Sigmoid colon (tissue), 4 donors: ENCODE measurements at regions not wholly inside any gene's neighbourhood (a gene's known extent, or its start where the extent isn't known, plus 50 kb on each side); places are given as distances from the start of the nearest gene placed in this dataset.

Source experiments
- EP300 ChIP-seq, 4 donors: sonication (generic); formaldehyde crosslinking; IDR thresholded peaks; one replicate each; pipeline ENCODE4 v1.6.1; 2017; ENCODE audit warnings: antibody characterized with exemption in 4 of 4
- POLR2A ChIP-seq, 2 donors: fragments of 450-650 bp; IDR thresholded peaks; one replicate each; pipeline ENCODE4 v1.6.1; 2016; ENCODE audit warnings: antibody characterized with exemption in 2 of 2, mild to moderate bottlenecking in 2 of 2, moderate library complexity in 2 of 2
- POLR2AphosphoS5 ChIP-seq, 4 donors: sonication (generic); formaldehyde crosslinking; IDR thresholded peaks; one replicate each; pipeline ENCODE4 v1.6.1; 2017; ENCODE audit warnings: antibody characterized with exemption in 4 of 4
- TF ChIP-seq, protein P1 (sequence below), 4 experiments: fragments of 450-650 bp in 3 of 4; fragments of 200-600 bp in 1 of 4; IDR thresholded peaks; one replicate each; pipeline ENCODE4 v1.5.1; 2016 to 2019; ENCODE audit warnings: antibody characterized with exemption in 4 of 4, mild to moderate bottlenecking in 3 of 4, moderate library complexity in 2 of 4

DNA sequence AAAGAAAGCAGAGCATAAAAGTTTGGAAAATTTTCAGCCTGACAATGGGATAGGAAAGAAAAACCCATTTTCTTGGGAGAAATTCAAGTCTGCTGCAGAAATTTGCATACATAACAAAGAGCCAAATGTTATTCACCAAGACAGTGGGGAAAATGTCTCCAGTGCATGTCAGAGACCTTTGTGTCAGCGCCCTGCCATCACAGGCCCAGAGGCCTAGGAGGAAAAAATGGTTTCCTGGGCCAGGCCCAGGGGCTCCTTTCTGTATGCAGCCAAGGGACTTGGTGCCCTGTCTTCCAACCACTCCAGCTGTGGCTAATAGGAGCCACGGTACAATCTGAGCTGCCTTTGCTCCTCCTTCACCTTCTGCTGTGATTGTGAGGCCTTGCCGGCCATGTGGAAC, 189.1 kb upstream of the PITRM1 start:
- TF ChIP-seq, protein P1, sequence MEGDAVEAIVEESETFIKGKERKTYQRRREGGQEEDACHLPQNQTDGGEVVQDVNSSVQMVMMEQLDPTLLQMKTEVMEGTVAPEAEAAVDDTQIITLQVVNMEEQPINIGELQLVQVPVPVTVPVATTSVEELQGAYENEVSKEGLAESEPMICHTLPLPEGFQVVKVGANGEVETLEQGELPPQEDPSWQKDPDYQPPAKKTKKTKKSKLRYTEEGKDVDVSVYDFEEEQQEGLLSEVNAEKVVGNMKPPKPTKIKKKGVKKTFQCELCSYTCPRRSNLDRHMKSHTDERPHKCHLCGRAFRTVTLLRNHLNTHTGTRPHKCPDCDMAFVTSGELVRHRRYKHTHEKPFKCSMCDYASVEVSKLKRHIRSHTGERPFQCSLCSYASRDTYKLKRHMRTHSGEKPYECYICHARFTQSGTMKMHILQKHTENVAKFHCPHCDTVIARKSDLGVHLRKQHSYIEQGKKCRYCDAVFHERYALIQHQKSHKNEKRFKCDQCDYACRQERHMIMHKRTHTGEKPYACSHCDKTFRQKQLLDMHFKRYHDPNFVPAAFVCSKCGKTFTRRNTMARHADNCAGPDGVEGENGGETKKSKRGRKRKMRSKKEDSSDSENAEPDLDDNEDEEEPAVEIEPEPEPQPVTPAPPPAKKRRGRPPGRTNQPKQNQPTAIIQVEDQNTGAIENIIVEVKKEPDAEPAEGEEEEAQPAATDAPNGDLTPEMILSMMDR (IDR thresholded peaks at IDR 0.05), result no peak
- no peak for TF ChIP-seq POLR2A (IDR thresholded peaks at IDR 0.05)
- TF ChIP-seq EP300 (IDR thresholded peaks at IDR 0.05), result no peak
- TF ChIP-seq POLR2AphosphoS5 (IDR thresholded peaks at IDR 0.05), result no peak
